Upper lobe of left lung (tissue), 6 donors: ENCODE measurements at regions not wholly inside any gene's neighbourhood (a gene's known extent, or its start where the extent isn't known, plus 50 kb on each side); places are given as distances from the start of the nearest gene placed in this dataset.
"Not testable (repeated sequence)": the region's sequence is repeated elsewhere in the genome, so short reads cannot be mapped to it uniquely, and the experiment has no call there.

Experiments
- ATAC-seq, 2 donors: fragments of 200-7000 bp; cut with Tn5 transposase; one replicate each; pipeline ENCODE4 v1.9.1; 2022; ENCODE audit warnings: mild to moderate bottlenecking in 2 of 2, moderate library complexity in 2 of 2; ENCODE audit not compliant: low FRiP score in 2 of 2
- DNase-seq, 2 donors: peaks; one replicate each; pipeline ENCODE4 v3.0.0-alpha.2; 2019 to 2020
- H3K27ac ChIP-seq, 4 donors: fragments of 200-600 bp; sonication (generic); one replicate each; pipeline ENCODE4 v1.5.1; 2016 to 2019
- H3K27me3 ChIP-seq, 4 donors: fragments of 200-600 bp; sonication (generic); one replicate each; pipeline ENCODE4 v1.5.1; 2017 to 2019
- H3K36me3 ChIP-seq, 4 donors: fragments of 200-600 bp; sonication (generic); one replicate each; pipeline ENCODE4 v1.5.1; 2016 to 2019
- H3K4me1 ChIP-seq, 4 donors: fragments of 200-600 bp; sonication (generic); one replicate each; pipeline ENCODE4 v1.5.1; 2018 to 2019
- H3K4me3 ChIP-seq, 4 donors: fragments of 200-600 bp; sonication (generic); one replicate each; pipeline ENCODE4 v1.5.1; 2017 to 2019; ENCODE audit warnings: mild to moderate bottlenecking in 2 of 4, moderate library complexity in 1 of 4
- H3K9me3 ChIP-seq, 4 donors: fragments of 200-600 bp; sonication (generic); one replicate each; pipeline ENCODE4 v1.5.1; 2018 to 2019
- WGBS, 2 donors: methylation state at CpG; one replicate each; pipeline ENCODE4 v1.1.5; 2017 to 2018; 5-methylcytosine and 5-hydroxymethylcytosine counted together
- donor health status: DM: no; HTN: no; CAD: no; lungs with moderate emphysema.
- donor health status: DM: no; HTN: yes; CAD: no; lungs with severe emphysema.

GRCh38 chr6:57876659-57877058, 559.2 kb downstream of the PRIM2 start:
- not testable (repeated sequence) for DNase-seq, H3K36me3 ChIP-seq, H3K27ac ChIP-seq, H3K4me3 ChIP-seq, H3K9me3 ChIP-seq, ATAC-seq, H3K4me1 ChIP-seq, H3K27me3 ChIP-seq
- 74 to 78% methylated on average over 2 of the region's 2 CpGs for WGBS, 2 donors

- H3K27ac ChIP-seq, H3K9me3 ChIP-seq, ATAC-seq, H3K36me3 ChIP-seq, H3K27me3 ChIP-seq, H3K4me1 ChIP-seq, H3K4me3 ChIP-seq, DNase-seq: not testable (repeated sequence)
- 94 to 97% methylated on average over 2 to 3 of the region's 3 CpGs for WGBS, 2 donors
Observed at GRCh38 chr6:57877729-57878128, 560.3 kb downstream of the PRIM2 start.

GRCh38 chr6:57878792-57879191, 561.4 kb downstream of the PRIM2 start:
- not testable (repeated sequence) for DNase-seq, ATAC-seq, H3K27me3 ChIP-seq, H3K9me3 ChIP-seq, H3K4me1 ChIP-seq, H3K36me3 ChIP-seq, H3K27ac ChIP-seq, H3K4me3 ChIP-seq
- 70 to 80% methylated on average over 1 of the region's 1 CpG for WGBS, 2 donors

GRCh38 chr6:57898850-57899249, 581.4 kb downstream of the PRIM2 start:
- H3K27ac ChIP-seq, DNase-seq, H3K4me1 ChIP-seq, ATAC-seq, H3K36me3 ChIP-seq, H3K4me3 ChIP-seq, H3K9me3 ChIP-seq, H3K27me3 ChIP-seq: not testable (repeated sequence)
- 81 to 83% methylated on average over 5 of the region's 5 CpGs for WGBS, 2 donors

GRCh38 chr6:57900687-57901399, 583.4 kb downstream of the PRIM2 start:
- H3K4me1 ChIP-seq, H3K36me3 ChIP-seq, H3K9me3 ChIP-seq, H3K4me3 ChIP-seq, H3K27me3 ChIP-seq, H3K27ac ChIP-seq, DNase-seq: not testable (repeated sequence)
- WGBS, 2 donors: 84 to 86% methylated on average over 3 of the region's 5 CpGs
- ATAC-seq: peak in 1 of 2 donors; percentile 74

- not testable (repeated sequence) for H3K36me3 ChIP-seq, H3K27me3 ChIP-seq, H3K27ac ChIP-seq, H3K9me3 ChIP-seq, DNase-seq, H3K4me1 ChIP-seq, H3K4me3 ChIP-seq
- peak in 1 of 2 donors; percentile 24 for ATAC-seq
- WGBS, 2 donors: 86 to 90% methylated on average over 2 to 3 of the region's 3 CpGs
Observed at GRCh38 chr6:57901445-57901844, 584.0 kb downstream of the PRIM2 start.

GRCh38 chr6:57904356-57904755, 586.9 kb downstream of the PRIM2 start:
- H3K9me3 ChIP-seq, ATAC-seq, H3K27me3 ChIP-seq, H3K4me1 ChIP-seq, H3K4me3 ChIP-seq, DNase-seq, H3K27ac ChIP-seq, H3K36me3 ChIP-seq: not testable (repeated sequence)
- 70 to 74% methylated on average over 6 of the region's 6 CpGs for WGBS, 2 donors

- not testable (repeated sequence) for H3K4me1 ChIP-seq, DNase-seq, H3K27me3 ChIP-seq, H3K27ac ChIP-seq, H3K4me3 ChIP-seq, ATAC-seq, H3K9me3 ChIP-seq, H3K36me3 ChIP-seq
Observed at GRCh38 chr6:57915300-57915699, 597.9 kb downstream of the PRIM2 start.

- 88 to 92% methylated on average over 2 of the region's 2 CpGs for WGBS, 2 donors
- not testable (repeated sequence) for H3K4me1 ChIP-seq, H3K9me3 ChIP-seq, DNase-seq, H3K27ac ChIP-seq, H3K4me3 ChIP-seq, H3K27me3 ChIP-seq, ATAC-seq
- H3K36me3 ChIP-seq: peaks cover 0 to 12% (median 8%) of the 10 kb centered on the region in 4 donors
Observed at GRCh38 chr6:57942966-57943365, 625.5 kb downstream of the PRIM2 start.

- not testable (repeated sequence) for H3K4me1 ChIP-seq, ATAC-seq, H3K4me3 ChIP-seq, DNase-seq, H3K27me3 ChIP-seq, H3K9me3 ChIP-seq, H3K27ac ChIP-seq
- peaks cover 4 to 27% (median 19%) of the 10 kb centered on the region in 4 donors for H3K36me3 ChIP-seq
- 93 to 94% methylated on average over 5 to 7 of the region's 7 CpGs for WGBS, 2 donors
Observed at GRCh38 chr6:57946084-57946768, 628.8 kb downstream of the PRIM2 start.

- 96 to 98% methylated on average over 11 of the region's 11 CpGs for WGBS, 2 donors
- H3K27ac ChIP-seq, H3K9me3 ChIP-seq, H3K4me3 ChIP-seq, H3K27me3 ChIP-seq, H3K4me1 ChIP-seq: not testable (repeated sequence)
- peak in 1 of 2 donors; percentile 46 for DNase-seq
- peaks cover 4 to 27% (median 19%) of the 10 kb centered on the region in 4 donors for H3K36me3 ChIP-seq
- peak in 1 of 2 donors; percentile 66 for ATAC-seq
Observed at GRCh38 chr6:57946769-57947091, 629.3 kb downstream of the PRIM2 start.

- not testable (repeated sequence) for H3K4me1 ChIP-seq, H3K4me3 ChIP-seq, DNase-seq, H3K27ac ChIP-seq, ATAC-seq, H3K27me3 ChIP-seq, H3K9me3 ChIP-seq
- 100% methylated on average over 2 of the region's 2 CpGs; no CpG with 5 or more reads in 1 of the 2 donors for WGBS, 2 donors
- peaks cover 4 to 27% (median 19%) of the 10 kb centered on the region in 4 donors for H3K36me3 ChIP-seq
Observed at GRCh38 chr6:57948481-57948880, 631.1 kb downstream of the PRIM2 start.

- not testable (repeated sequence) for ATAC-seq, H3K9me3 ChIP-seq, H3K27ac ChIP-seq, H3K4me3 ChIP-seq, H3K27me3 ChIP-seq, H3K4me1 ChIP-seq, DNase-seq
- peaks cover 4 to 27% (median 19%) of the 10 kb centered on the region in 4 donors for H3K36me3 ChIP-seq
- WGBS, 2 donors: 90 to 96% methylated on average over 4 of the region's 4 CpGs
Observed at GRCh38 chr6:57950430-57950829, 633.0 kb downstream of the PRIM2 start.
